ENCODE measurements at regions not wholly inside any gene's neighbourhood (a gene's known extent, or its start where the extent isn't known, plus 50 kb on each side); places are given as distances from the start of the nearest gene placed in this dataset.

DNA sequence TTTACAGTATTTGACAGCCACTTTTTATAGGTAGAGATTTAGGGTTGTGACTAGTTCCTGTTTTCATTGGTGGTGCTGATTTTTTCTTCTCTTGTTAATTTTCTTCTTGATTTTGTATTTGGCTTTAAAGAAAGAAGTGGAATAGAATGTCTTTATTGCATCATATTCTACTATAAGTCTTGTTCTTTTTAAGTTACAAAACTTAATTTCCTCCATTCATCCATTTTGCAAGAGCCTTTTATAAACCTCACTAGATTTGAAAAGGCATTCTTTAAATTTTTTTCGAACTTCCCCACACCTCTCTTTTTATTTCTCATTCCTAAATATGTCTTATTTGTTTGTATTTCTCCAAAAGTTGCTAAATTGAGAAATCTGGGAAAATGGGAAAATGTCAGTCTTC lies 1368.6 kb upstream of the ADGRL4 start:
- TF ChIP-seq REST (IDR thresholded peaks at IDR 0.05; ENCODE audit: insufficient read depth in 1 of 2, low read depth in 2 of 2, low read length in 1 of 2) (no peak), TCF7L2 (IDR thresholded peaks at IDR 0.05; ENCODE audit: low read depth, low read length) (no peak)

Measured in Panc1 (cell line).